LNCaP clone FGC (cell line): ENCODE measurements at regions not wholly inside any gene's neighbourhood (a gene's known extent, or its start where the extent isn't known, plus 50 kb on each side); places are given as distances from the start of the nearest gene placed in this dataset.

Experiments used
- DNase-seq: peaks from one replicate; pipeline ENCODE4 v3.0.0-alpha.2; 2011; ENCODE audit warnings: low read depth
- H3K4me3 ChIP-seq: 2 replicates; pipeline ENCODE4 v1.5.1; 2011; ENCODE audit warnings: mild to moderate bottlenecking, low read depth, low read length, control low read depth
- CTCF ChIP-seq: IDR thresholded peaks from 2 replicates; pipeline ENCODE4 v1.5.1; 2012; ENCODE audit warnings: mild to moderate bottlenecking; ENCODE audit not compliant: control insufficient read depth, insufficient read depth; ENCODE audit errors: extremely low read depth

GRCh38 chr3:159823780-159824179, 164.9 kb upstream of the IL12A start:
- no peak for DNase-seq
- no peak for TF ChIP-seq CTCF
- no peak overlapping the region for H3K4me3 ChIP-seq

- no peak for DNase-seq
- no peak overlapping the region for H3K4me3 ChIP-seq
- TF ChIP-seq CTCF: no peak
Measured at GRCh38 chr3:159824333-159824732, 164.3 kb upstream of the IL12A start.

- H3K4me3 ChIP-seq: no peak overlapping the region
- DNase-seq: no peak
- no peak for TF ChIP-seq CTCF
Measured at GRCh38 chr3:159825216-159825854, 163.3 kb upstream of the IL12A start.

GRCh38 chr3:159828542-159828943, 160.1 kb upstream of the IL12A start:
- no peak overlapping the region for H3K4me3 ChIP-seq
- no peak for DNase-seq
- TF ChIP-seq CTCF: peak; percentile 49

- no peak for TF ChIP-seq CTCF
- DNase-seq: no peak
- H3K4me3 ChIP-seq: no peak overlapping the region
Measured at GRCh38 chr3:159829056-159829455, 159.6 kb upstream of the IL12A start.

- DNase-seq: peak; percentile 89
- no peak overlapping the region for H3K4me3 ChIP-seq
- TF ChIP-seq CTCF: no peak
Measured at GRCh38 chr3:159829539-159830227, 159.0 kb upstream of the IL12A start.

- H3K4me3 ChIP-seq: no peak overlapping the region
- TF ChIP-seq CTCF: no peak
- DNase-seq: no peak
Measured at GRCh38 chr3:159830523-159831154, 158.0 kb upstream of the IL12A start.
